CD14-positive monocyte (primary cell): ENCODE measurements at regions not wholly inside any gene's neighbourhood (a gene's known extent, or its start where the extent isn't known, plus 50 kb on each side); places are given as distances from the start of the nearest gene placed in this dataset.

Experiments used
- DNase-seq, 3 donors: peaks; one replicate each; pipeline ENCODE4 v3.0.0-alpha.2; 2011 to 2022
- H2AFZ ChIP-seq: 2 replicates; pipeline ENCODE4 v1.6.0; 2012; ENCODE audit warnings: mild to moderate bottlenecking, low read depth, low read length, inconsistent platforms; ENCODE audit not compliant: insufficient read depth, poor library complexity, severe bottlenecking
- H3K27ac ChIP-seq, 2 donors: 1 replicate in 1 of 2; 2 replicates in 1 of 2; pipeline ENCODE4 v1.5.1; 2012 to 2013; ENCODE audit warnings: low read length in 2 of 2, control low read depth in 1 of 2, inconsistent platforms in 1 of 2, low read depth in 1 of 2, mild to moderate bottlenecking in 1 of 2
- H3K27me3 ChIP-seq, 2 donors: one replicate each; pipeline versions ENCODE4 v1.6.0 to v1.6.1; 2011 to 2013; ENCODE audit warnings: low read length in 2 of 2; ENCODE audit not compliant: control insufficient read depth in 2 of 2, insufficient read depth in 2 of 2
- H3K36me3 ChIP-seq, 2 donors: replicated peaks in 1 of 2; 1 replicate in 1 of 2; 2 replicates in 1 of 2; pipeline versions ENCODE4 v1.5.1 to v1.6.1; 2012 to 2013; ENCODE audit warnings: low read length in 2 of 2, control low read depth in 1 of 2, inconsistent platforms in 1 of 2, mild to moderate bottlenecking in 1 of 2; ENCODE audit not compliant: insufficient read depth in 2 of 2, control insufficient read depth in 1 of 2
- H3K4me1 ChIP-seq, 2 donors: 1 replicate in 1 of 2; 2 replicates in 1 of 2; pipeline versions ENCODE4 v1.5.1 to v1.6.1; 2012 to 2013; ENCODE audit warnings: low read length in 2 of 2, control low read depth in 1 of 2, inconsistent platforms in 1 of 2, mild to moderate bottlenecking in 1 of 2, moderate library complexity in 1 of 2; ENCODE audit not compliant: insufficient read depth in 2 of 2, control insufficient read depth in 1 of 2
- H3K4me2 ChIP-seq: replicated peaks from 2 replicates; pipeline ENCODE3; 2012; ENCODE audit warnings: low read length, moderate library complexity, mild to moderate bottlenecking; ENCODE audit not compliant: poor library complexity, severe bottlenecking; ENCODE audit errors: extremely low read depth
- H3K4me3 ChIP-seq, 3 experiments: fragments of 200-600 bp in 1 of 3; sonication (generic) in 1 of 3; replicated peaks in 1 of 3; 1 replicate in 2 of 3; 2 replicates in 1 of 3; pipeline ENCODE4 v1.5.1; 2011 to 2013; ENCODE audit warnings: low read length in 3 of 3, mild to moderate bottlenecking in 3 of 3, control low read depth in 2 of 3, low read depth in 2 of 3, inconsistent platforms in 1 of 3, moderate library complexity in 1 of 3
- H3K79me2 ChIP-seq: 2 replicates; pipeline ENCODE4 v1.6.0; 2012; ENCODE audit warnings: mild to moderate bottlenecking, control low read depth, inconsistent platforms, low read length, moderate library complexity; ENCODE audit not compliant: insufficient read depth
- H3K9ac ChIP-seq: 2 replicates; pipeline ENCODE4 v1.6.0; 2017; ENCODE audit warnings: low read length, mild to moderate bottlenecking; ENCODE audit not compliant: insufficient read depth, poor library complexity, severe bottlenecking
- H3K9me3 ChIP-seq, 2 donors: replicated peaks in 1 of 2; 1 replicate in 1 of 2; 2 replicates in 1 of 2; pipeline versions ENCODE4 v1.5.1 to v1.6.1; 2012 to 2013; ENCODE audit warnings: low read length in 2 of 2, control low read depth in 1 of 2; ENCODE audit not compliant: control insufficient read depth in 1 of 2, insufficient read depth in 1 of 2
- H4K20me1 ChIP-seq: 2 replicates; pipeline ENCODE4 v1.6.0; 2012; ENCODE audit warnings: mild to moderate bottlenecking, low read length, control low read depth, moderate library complexity; ENCODE audit not compliant: insufficient read depth
- H3K27ac Mint-ChIP-seq, 7 donors: one replicate each; pipeline ENCODE4 v1.8.0; 2020; ENCODE audit warnings: mild to moderate bottlenecking in 7 of 7, mixed read lengths in 7 of 7, moderate library complexity in 6 of 7, inconsistent platforms in 2 of 7
- H3K27me3 Mint-ChIP-seq, 3 donors: one replicate each; pipeline ENCODE4 v1.8.0; 2021 to 2022; ENCODE audit warnings: low read depth in 3 of 3, mild to moderate bottlenecking in 3 of 3, mixed read lengths in 3 of 3, moderate library complexity in 3 of 3, inconsistent platforms in 1 of 3
- H3K36me3 Mint-ChIP-seq, 2 donors: one replicate each; pipeline ENCODE4 v1.8.0; 2020; ENCODE audit warnings: mixed read lengths in 2 of 2, inconsistent platforms in 1 of 2, mild to moderate bottlenecking in 1 of 2
- H3K4me1 Mint-ChIP-seq: one replicate; pipeline ENCODE4 v1.8.0; 2020; ENCODE audit warnings: mild to moderate bottlenecking, mixed read lengths
- H3K4me3 Mint-ChIP-seq, 2 donors: one replicate each; pipeline ENCODE4 v1.8.0; 2020; ENCODE audit warnings: mild to moderate bottlenecking in 2 of 2, mixed read lengths in 2 of 2, moderate library complexity in 1 of 2
- H3K9me3 Mint-ChIP-seq, 7 donors: one replicate each; pipeline ENCODE4 v1.8.0; 2020 to 2022; ENCODE audit warnings: mixed read lengths in 7 of 7, mild to moderate bottlenecking in 6 of 7, moderate library complexity in 6 of 7, inconsistent platforms in 2 of 7
- CTCF ChIP-seq: fragments of 200-600 bp; IDR thresholded peaks from one replicate; pipeline ENCODE4 v1.8.0; 2022; ENCODE audit warnings: antibody characterized with exemption, mild to moderate bottlenecking
- WGBS: methylation state at CpG from one replicate; pipeline ENCODE4 v1.1.5; 2013; ENCODE audit warnings: missing lambda C conversion rate; ENCODE audit not compliant: insufficient coverage; 5-methylcytosine and 5-hydroxymethylcytosine counted together
- intact Hi-C, 2 donors: fragments of 100-400 bp; cut with micrococcal nuclease; formaldehyde crosslinking; loops; one replicate each; pipeline versions ENCODE4 v1.15.0 to v1.15.1; 2023

DNA sequence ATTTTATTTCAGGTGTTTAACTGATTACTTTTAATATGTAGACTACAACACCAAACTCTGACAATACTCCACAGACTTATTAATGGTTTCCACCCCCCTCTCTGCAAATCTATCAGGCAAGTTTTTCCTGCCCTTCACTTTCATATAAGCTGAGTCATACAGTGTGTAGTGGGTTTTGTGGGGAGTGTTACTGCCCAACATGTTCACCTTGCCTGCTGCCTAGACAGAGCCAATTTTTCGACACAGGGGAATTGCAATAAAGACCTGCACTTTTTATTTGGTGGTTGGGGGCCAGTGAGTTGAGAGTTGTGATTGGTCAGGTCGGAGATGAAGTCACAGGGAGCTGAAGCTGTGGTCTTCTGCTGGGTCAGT, 119.7 kb downstream of the PPIAL4G start:
- WGBS, result 61% methylated on average over 2 of the region's 2 CpGs
- H3K36me3 ChIP-seq, result no peaks in the 10 kb centered on the region
- peaks cover 30 to 56% (median 40%) of the 10 kb centered on the region in 3 donors for H3K27me3 Mint-ChIP-seq
- intact Hi-C loops, result no loop called here
- H3K4me1 Mint-ChIP-seq, result peaks cover 19% of the 10 kb centered on the region
- no peak overlapping the region for H3K4me2 ChIP-seq
- H3K9ac ChIP-seq, result no peak overlapping the region
- no peak overlapping the region for H2AFZ ChIP-seq
- H3K9me3 Mint-ChIP-seq, result peaks cover 0 to 8% (median 2%) of the 10 kb centered on the region in 7 donors
- H3K9me3 ChIP-seq, result peaks cover 0 to 5% of the 10 kb centered on the region in 2 donors
- TF ChIP-seq CTCF, result no peak
- no peaks in the 10 kb centered on the region for H4K20me1 ChIP-seq
- no peak overlapping the region for H3K4me3 ChIP-seq
- H3K27ac Mint-ChIP-seq, result no peak overlapping the region
- H3K4me3 Mint-ChIP-seq, result peak overlapping the region in 1 of 2 donors; percentile 32
- peaks cover 20 to 47% of the 10 kb centered on the region in 2 donors for H3K27me3 ChIP-seq
- peaks cover 0 to 10% of the 10 kb centered on the region in 2 donors for H3K36me3 Mint-ChIP-seq
- peaks cover 17 to 21% of the 10 kb centered on the region in 2 donors for H3K4me1 ChIP-seq
- DNase-seq, result no peak
- no peak overlapping the region for H3K27ac ChIP-seq
- H3K79me2 ChIP-seq, result no peaks in the 10 kb centered on the region

DNA sequence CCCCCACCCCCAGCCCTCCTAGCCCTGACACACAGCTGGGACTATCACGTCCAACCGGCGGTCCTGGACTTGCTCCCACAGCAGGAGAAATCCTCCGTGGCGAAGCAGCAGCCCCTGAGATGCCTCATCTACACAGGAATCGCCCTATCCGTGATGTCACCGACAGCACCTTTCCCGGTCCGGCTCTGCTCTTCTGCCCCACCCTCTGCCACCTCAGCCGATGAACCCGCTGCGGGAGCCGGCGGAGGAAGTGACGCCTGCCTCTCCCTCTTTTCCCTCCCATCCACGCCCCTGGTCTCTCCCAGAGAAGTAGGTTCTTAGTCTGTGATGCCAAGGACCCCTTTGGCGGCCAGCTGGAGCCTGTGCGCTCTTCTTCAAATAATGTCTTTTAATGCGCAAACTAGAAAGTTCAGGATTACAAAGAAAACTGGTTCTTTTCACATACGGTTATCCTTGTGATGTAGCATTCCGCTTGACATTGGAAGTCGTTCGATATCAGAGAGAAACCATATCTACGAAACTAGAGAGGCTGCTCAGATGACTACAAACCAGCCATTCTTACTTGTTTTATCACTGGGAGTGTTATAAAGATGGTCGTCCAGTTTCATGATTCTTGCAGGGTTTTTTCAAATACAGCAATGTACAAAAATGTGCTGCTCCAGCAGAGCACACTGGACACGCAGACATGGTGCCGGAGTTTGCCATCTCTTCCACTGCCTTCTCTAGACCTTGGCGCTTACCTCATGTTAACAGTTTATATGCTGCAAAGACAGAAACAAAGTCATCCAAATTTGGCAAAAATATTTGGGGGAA, 120.3 kb downstream of the PPIAL4G start:
- no peak for TF ChIP-seq CTCF
- no peak overlapping the region for H3K27ac ChIP-seq
- peaks cover 0 to 10% of the 10 kb centered on the region in 2 donors for H3K36me3 Mint-ChIP-seq
- H3K9me3 ChIP-seq, result peaks cover 0 to 5% of the 10 kb centered on the region in 2 donors
- H3K4me1 Mint-ChIP-seq, result peaks cover 19% of the 10 kb centered on the region
- H3K4me2 ChIP-seq, result no peak overlapping the region
- H3K4me1 ChIP-seq, result peaks cover 17 to 21% of the 10 kb centered on the region in 2 donors
- no peak overlapping the region for H3K4me3 ChIP-seq
- intact Hi-C loops, result no loop called here
- H3K4me3 Mint-ChIP-seq, result peak overlapping the region; percentile 37 to 95
- DNase-seq, result peak in 1 of 3 donors; percentile 48
- H3K27ac Mint-ChIP-seq, result no peak overlapping the region
- no peak overlapping the region for H3K9ac ChIP-seq
- H3K36me3 ChIP-seq, result no peaks in the 10 kb centered on the region
- 24% methylated on average over 20 of the region's 29 CpGs for whole genome bisulfite sequencing
- no peaks in the 10 kb centered on the region for H4K20me1 ChIP-seq
- H3K79me2 ChIP-seq, result no peaks in the 10 kb centered on the region
- H3K9me3 Mint-ChIP-seq, result peaks cover 0 to 8% (median 2%) of the 10 kb centered on the region in 7 donors
- H2AFZ ChIP-seq, result no peak overlapping the region
- peaks cover 20 to 52% of the 10 kb centered on the region in 2 donors for H3K27me3 ChIP-seq
- H3K27me3 Mint-ChIP-seq, result peaks cover 30 to 60% (median 40%) of the 10 kb centered on the region in 3 donors
